ENCODE measurements at regions not wholly inside any gene's neighbourhood (a gene's known extent, or its start where the extent isn't known, plus 50 kb on each side); places are given as distances from the start of the nearest gene placed in this dataset.

DNA sequence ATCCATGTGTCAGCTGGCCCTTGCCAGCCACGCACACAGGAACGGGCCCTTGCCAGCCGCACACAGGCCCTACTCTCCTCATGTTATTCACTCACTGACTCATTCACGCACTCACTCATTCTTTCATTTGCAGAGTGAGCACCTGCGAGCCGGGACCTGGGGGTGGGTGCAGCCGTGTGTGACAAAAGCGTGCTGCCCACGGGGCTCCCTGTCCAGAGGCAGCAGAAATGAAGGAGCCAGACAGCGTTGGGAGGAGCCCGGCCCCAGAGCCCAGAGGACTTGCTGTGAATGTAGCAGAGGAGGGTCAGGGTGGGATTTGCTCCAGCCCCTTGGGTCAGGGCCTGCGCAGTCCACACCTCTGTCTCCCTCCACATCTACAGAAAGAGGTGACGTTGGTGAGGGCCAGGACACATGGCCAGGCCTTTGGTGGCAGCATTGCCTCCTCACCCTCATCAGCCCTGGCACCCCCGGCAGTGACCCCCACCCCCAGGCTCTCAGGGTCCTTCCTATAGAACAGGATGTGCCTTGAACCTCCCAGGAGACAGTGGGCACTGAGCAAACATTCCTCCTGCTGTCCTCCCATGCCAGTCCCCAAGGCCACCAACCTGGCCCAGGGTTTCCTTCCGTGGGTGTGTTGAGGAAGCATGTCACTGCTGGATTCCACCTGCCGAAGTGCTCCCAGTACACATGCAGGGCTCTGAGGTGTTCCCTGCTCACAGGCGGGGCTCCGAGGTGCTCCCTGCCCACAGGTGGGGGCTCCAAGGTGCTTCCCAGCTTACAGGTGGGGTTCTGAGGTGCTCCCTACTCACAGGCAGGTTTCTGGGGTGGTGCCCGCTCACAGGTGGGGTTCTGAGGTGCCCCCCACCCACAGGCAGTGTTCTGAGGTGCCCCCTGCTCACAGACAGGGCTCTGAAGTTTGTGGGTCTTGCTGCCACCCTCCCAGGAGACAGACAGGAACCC lies 105.7 kb downstream of the HMX1 start:
- no peak for FAIRE-seq
- ChIA-PET POLR2A (no interaction called here), CTCF (no interaction called here)
- Histone ChIP-seq H3K4me1 (ENCODE audit: control insufficient read depth, extremely low read depth, insufficient read depth, low read length) (no peaks in the 10 kb centered on the region), H3K9me1 (replicated peaks; ENCODE audit: control insufficient read depth, extremely low read depth, insufficient read depth, low read length) (no peaks in the 10 kb centered on the region), H3K36me3 (ENCODE audit: control insufficient read depth in 2 of 2, extremely low read depth in 1 of 2, insufficient read depth in 2 of 2, low read length in 2 of 2) (no peaks in the 10 kb centered on the region), H3K4me3 (replicated peaks in 1 of 3; ENCODE audit: insufficient read depth in 1 of 3, low read depth in 1 of 3, low read length in 3 of 3) (no peak overlapping the region), H4K20me1 (replicated peaks; ENCODE audit: control insufficient read depth, extremely low read depth, insufficient read depth, low read length) (no peaks in the 10 kb centered on the region), H3K4me2 (ENCODE audit: insufficient read depth, low read length) (no peak overlapping the region), H3K9ac (replicated peaks; ENCODE audit: extremely low read depth, insufficient read depth, low read length) (no peak overlapping the region), H3K27me3 (ENCODE audit: control insufficient read depth in 2 of 2, insufficient read depth in 2 of 2, low read length in 2 of 2) (no peaks in the 10 kb centered on the region), H2AFZ (ENCODE audit: low read depth, low read length) (no peak overlapping the region), H3K9me3 (replicated peaks; ENCODE audit: control insufficient read depth, insufficient read depth, low read length) (no peaks in the 10 kb centered on the region), H3K79me2 (ENCODE audit: control insufficient read depth, insufficient read depth, low read length) (no peaks in the 10 kb centered on the region), H3K27ac (ENCODE audit: insufficient read depth, low read depth, low read length) (no peak overlapping the region)
- dilution Hi-C loops (cut with MboI; ENCODE audit: extremely low pct_ligation_motif_present, low sequenced_read_pairs) = no loop called here
- BruUV-seq (replicated peaks) = no TSS peak
- TF ChIP-seq GATA2 (IDR thresholded peaks at IDR 0.05; ENCODE audit: insufficient read depth, insufficient read length, low read depth, low read length) = no peak
- TF ChIP-seq MYC (IDR thresholded peaks at IDR 0.05; ENCODE audit: low read depth, low read length) = no peak
- no peak for TF ChIP-seq POLR2AphosphoS5 (IDR thresholded peaks at IDR 0.05; ENCODE audit: insufficient read depth, low read depth, low read length)
- TF ChIP-seq, protein P1, sequence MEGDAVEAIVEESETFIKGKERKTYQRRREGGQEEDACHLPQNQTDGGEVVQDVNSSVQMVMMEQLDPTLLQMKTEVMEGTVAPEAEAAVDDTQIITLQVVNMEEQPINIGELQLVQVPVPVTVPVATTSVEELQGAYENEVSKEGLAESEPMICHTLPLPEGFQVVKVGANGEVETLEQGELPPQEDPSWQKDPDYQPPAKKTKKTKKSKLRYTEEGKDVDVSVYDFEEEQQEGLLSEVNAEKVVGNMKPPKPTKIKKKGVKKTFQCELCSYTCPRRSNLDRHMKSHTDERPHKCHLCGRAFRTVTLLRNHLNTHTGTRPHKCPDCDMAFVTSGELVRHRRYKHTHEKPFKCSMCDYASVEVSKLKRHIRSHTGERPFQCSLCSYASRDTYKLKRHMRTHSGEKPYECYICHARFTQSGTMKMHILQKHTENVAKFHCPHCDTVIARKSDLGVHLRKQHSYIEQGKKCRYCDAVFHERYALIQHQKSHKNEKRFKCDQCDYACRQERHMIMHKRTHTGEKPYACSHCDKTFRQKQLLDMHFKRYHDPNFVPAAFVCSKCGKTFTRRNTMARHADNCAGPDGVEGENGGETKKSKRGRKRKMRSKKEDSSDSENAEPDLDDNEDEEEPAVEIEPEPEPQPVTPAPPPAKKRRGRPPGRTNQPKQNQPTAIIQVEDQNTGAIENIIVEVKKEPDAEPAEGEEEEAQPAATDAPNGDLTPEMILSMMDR (IDR thresholded peaks at IDR 0.05; ENCODE audit: extremely low read depth in 1 of 2, insufficient read depth in 1 of 2, low read depth in 1 of 2, low read length in 2 of 2) = no peak
- no peak for TF ChIP-seq EZH2 (IDR thresholded peaks at IDR 0.05; ENCODE audit: borderline replicate concordance, low read depth, low read length, severe bottlenecking)
- TF ChIP-seq FOS (IDR thresholded peaks at IDR 0.05; ENCODE audit: borderline replicate concordance, insufficient read depth, low read length) = no peak
- TF ChIP-seq POLR2A (IDR thresholded peaks at IDR 0.05; ENCODE audit: low read depth, low read length) = no peak
- no peak for TF ChIP-seq JUN (IDR thresholded peaks at IDR 0.05; ENCODE audit: borderline replicate concordance, insufficient read depth, insufficient read length, low read depth)
- TF ChIP-seq, protein P2, sequence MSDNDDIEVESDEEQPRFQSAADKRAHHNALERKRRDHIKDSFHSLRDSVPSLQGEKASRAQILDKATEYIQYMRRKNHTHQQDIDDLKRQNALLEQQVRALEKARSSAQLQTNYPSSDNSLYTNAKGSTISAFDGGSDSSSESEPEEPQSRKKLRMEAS (IDR thresholded peaks at IDR 0.05; ENCODE audit: insufficient read depth, insufficient read length) = no peak
- no peak for DNase-seq (ENCODE audit: low read depth, low spot score)
- intact Hi-C loops (cut with micrococcal nuclease) = no loop called here
